ENCODE measurements at regions not wholly inside any gene's neighbourhood (a gene's known extent, or its start where the extent isn't known, plus 50 kb on each side); places are given as distances from the start of the nearest gene placed in this dataset.

GRCh38 chr2:226383461-226383860, 416.2 kb downstream of the IRS1 start:
- ChIA-PET CTCF (no interaction called here), POLR2A (no interaction called here)
- H3K36me3 ChIP-seq (ENCODE audit: control insufficient read depth in 2 of 2, insufficient read depth in 1 of 2, low read length in 2 of 2), result no peaks in the 10 kb centered on the region
- H3K9me3 ChIP-seq (ENCODE audit: control insufficient read depth, insufficient read depth, low read depth, low read length), result no peaks in the 10 kb centered on the region
- H3K4me1 ChIP-seq (ENCODE audit: control insufficient read depth, insufficient read depth, low read length), result peaks cover 8% of the 10 kb centered on the region; the same call in 1 of the 2 replicates
- no peak overlapping the region for H3K4me3 ChIP-seq (ENCODE audit: low read depth, low read length)
- no peak for TF ChIP-seq ZNF26 (tag by site-specific recombination; IDR thresholded peaks at IDR 0.05)
- no peak for TF ChIP-seq ZNF692 (tag by site-specific recombination; IDR thresholded peaks at IDR 0.05)
- no peak for TF ChIP-seq SP3 (tag by site-specific recombination; IDR thresholded peaks at IDR 0.05)
- TF ChIP-seq ZNF404 (tag by site-specific recombination; IDR thresholded peaks at IDR 0.05), result no peak
- no peak for TF ChIP-seq ZSCAN23 (tag by site-specific recombination; IDR thresholded peaks at IDR 0.05)
- TF ChIP-seq ELK4 (IDR thresholded peaks at IDR 0.05; ENCODE audit: borderline replicate concordance, low read depth, low read length), result no peak
- TF ChIP-seq ZNF132 (tag by site-specific recombination; IDR thresholded peaks at IDR 0.05; ENCODE audit: borderline replicate concordance), result no peak
- no peak for TF ChIP-seq ZNF133 (tag by site-specific recombination; IDR thresholded peaks at IDR 0.05)
- TF ChIP-seq ZNF571 (tag by site-specific recombination; IDR thresholded peaks at IDR 0.05), result no peak
- H3K27ac ChIP-seq (ENCODE audit: extremely low read depth, low read depth, low read length), result no peak overlapping the region

GRCh38 chr2:226380679-226381078, 418.9 kb downstream of the IRS1 start:
- CTCF ChIA-PET, result interaction anchor here (0.6 to 1.1 kb wide), 3 partner anchors 38 to 165 kb away, joined by 3 read pairs; no protein-coding TSS in a partner anchor
- POLR2A ChIA-PET, result no interaction called here
- TF ChIP-seq ZNF391 (tag by site-specific recombination; IDR thresholded peaks at IDR 0.05; ENCODE audit: borderline replicate concordance, low read depth) (no peak), ZBTB49 (tag by site-specific recombination; IDR thresholded peaks at IDR 0.05; ENCODE audit: low read depth) (no peak), ZNF510 (tag by site-specific recombination; IDR thresholded peaks at IDR 0.05; ENCODE audit: insufficient replicate concordance) (no peak), OSR2 (tag by site-specific recombination; IDR thresholded peaks at IDR 0.05) (no peak)
- H3K9me3 ChIP-seq (ENCODE audit: control insufficient read depth, insufficient read depth, low read depth, low read length), result no peaks in the 10 kb centered on the region
- H3K27ac ChIP-seq (ENCODE audit: extremely low read depth, low read depth, low read length), result no peak overlapping the region
- H3K4me1 ChIP-seq (ENCODE audit: control insufficient read depth, insufficient read depth, low read length), result peaks cover 8% of the 10 kb centered on the region; the same call in 1 of the 2 replicates
- no peak overlapping the region for H3K4me3 ChIP-seq (ENCODE audit: low read depth, low read length)
- no peaks in the 10 kb centered on the region for H3K36me3 ChIP-seq (ENCODE audit: control insufficient read depth in 2 of 2, insufficient read depth in 1 of 2, low read length in 2 of 2)
